Stimulated activated CD4-positive, alpha-beta T cell treated with anti-CD3 and anti-CD28 coated beads, Interleukin-1b, Interleukin-23, amount 100 ng/mL, for 48 hours (primary cell): ENCODE measurements at regions not wholly inside any gene's neighbourhood (a gene's known extent, or its start where the extent isn't known, plus 50 kb on each side); places are given as distances from the start of the nearest gene placed in this dataset.
"Not testable (repeated sequence)": the region's sequence is repeated elsewhere in the genome, so short reads cannot be mapped to it uniquely, and the experiment has no call there.

ENCODE experiments used
- DNase-seq: peaks from one replicate; pipeline ENCODE4 v3.0.0-alpha.2; 2020

DNA sequence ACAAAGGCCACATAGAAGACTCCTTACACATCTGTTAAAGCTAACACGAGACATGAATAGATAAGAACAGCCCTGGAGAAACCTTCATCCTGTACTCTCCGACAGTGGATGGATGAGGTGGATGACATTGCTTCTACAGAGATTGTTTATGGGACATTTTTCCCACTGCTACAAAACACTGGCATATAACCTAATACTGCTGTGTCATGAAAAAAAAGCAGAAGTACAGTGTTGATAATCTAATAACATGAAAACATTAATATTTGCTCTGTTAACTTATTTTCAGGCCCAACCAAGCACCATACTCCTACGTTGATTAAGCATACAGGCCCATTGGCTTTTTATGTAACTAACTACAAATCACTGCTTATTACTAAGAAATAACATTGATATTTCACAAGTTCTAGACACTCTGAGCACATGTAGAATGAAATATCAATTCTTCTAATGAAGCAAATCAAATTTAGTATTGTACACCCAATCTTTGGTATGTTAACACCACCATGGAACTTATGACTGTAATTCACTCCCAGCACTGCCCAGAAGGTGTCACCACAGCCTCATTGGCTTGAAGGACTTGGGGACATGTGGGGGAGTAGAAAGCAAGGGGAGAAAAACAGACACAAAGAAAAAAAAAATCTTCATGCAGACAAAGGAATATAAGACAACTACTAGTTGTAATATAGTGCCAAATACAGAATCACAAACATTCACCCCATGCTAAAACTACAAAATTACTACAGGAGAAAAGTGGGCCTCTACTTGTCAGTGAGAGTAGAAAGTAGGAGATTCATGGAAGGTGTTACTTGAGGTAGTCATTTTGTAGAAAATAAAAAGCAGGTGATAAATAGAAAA lies 330.0 kb upstream of the PMFBP1 start:
- DNase-seq, result peak; percentile 28

DNA sequence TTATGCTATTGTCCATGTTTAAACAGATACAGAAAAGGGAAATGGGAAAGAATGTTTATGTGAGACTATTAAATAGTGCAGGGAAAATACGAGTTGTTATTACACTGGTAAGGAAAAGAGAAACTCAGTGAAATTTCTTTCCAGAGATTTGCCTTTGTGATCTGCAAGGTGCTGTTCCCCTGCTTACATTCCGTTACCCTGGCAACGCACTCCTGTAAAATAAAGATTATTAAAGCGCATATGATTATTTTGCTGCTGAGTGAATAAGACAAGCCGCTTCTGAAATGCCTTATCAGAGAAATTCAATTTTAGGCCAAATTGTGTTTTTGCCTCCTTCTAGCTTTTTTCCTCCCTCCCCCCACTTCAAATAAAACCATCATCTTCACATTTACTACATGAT lies 328.6 kb upstream of the PMFBP1 start:
- no peak for DNase-seq

DNA sequence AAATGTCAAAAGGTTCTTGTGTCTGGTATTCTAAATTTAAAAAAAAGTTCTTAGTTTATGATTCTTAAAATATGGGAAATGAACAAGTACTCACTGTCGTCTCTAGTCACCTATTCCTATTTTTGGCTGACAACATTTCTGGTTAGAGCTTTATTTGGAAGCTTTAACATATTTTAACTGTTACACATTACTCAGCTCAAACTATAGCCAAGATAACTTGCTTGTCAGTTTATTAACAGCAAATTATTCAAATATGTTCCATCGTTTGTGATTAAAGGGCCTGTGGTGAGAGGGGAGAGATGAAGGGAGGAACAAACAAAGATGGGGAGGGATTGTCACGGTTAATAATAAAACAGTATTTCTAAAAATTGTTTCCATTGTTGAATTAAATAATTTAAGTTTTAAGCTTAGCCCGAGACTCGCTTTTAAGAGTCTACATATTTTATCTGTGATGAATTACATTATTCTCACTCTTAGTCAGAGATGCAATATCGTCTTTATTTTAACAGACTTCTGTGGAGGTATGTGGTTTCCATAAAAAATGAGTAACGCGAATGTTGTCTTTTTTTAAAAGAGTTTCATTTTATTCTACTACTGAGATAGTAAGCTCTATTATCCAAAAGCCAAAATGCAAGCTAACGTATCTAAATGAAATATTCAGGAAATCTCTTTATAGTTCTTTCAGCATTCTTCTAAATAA lies 321.9 kb upstream of the PMFBP1 start:
- DNase-seq, result no peak

DNA sequence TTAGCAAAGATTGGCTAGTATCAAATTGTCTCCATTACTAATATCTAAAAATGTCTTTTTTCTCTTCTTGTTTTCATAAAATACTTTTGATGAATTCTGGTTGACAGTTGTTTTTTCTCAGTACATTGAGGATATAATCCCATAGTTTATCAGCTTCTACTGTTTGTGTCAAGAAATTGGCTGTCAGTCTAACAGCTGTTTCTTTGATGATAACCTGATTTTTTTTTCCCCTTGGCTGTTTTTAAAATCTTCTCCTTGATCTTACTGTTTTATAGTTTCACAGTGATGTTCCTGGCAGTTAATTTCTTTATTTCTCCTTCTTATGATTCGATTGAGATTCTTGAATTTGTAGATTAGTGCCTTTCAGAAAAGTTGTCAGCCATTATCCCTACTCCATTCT lies 315.3 kb upstream of the PMFBP1 start:
- DNase-seq, result no peak

DNA sequence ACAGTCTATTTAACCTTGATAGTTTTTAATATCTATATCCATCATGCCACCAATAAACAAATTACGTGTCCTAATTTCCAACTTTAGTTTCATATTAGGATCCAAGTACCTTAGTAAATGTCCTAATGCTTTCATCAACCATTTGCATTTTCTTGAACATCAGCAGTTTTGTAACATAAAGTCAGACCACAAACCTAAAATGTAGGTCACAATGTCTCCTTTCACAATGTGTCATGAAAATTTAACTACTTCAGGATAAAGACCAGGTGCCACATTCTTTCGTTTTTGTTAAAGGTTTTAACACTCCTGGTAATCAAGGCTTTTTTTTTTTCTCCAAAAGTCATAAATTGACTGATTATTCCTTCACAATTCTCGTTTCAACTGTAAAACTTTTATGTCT lies 310.7 kb upstream of the PMFBP1 start:
- no peak for DNase-seq

DNA sequence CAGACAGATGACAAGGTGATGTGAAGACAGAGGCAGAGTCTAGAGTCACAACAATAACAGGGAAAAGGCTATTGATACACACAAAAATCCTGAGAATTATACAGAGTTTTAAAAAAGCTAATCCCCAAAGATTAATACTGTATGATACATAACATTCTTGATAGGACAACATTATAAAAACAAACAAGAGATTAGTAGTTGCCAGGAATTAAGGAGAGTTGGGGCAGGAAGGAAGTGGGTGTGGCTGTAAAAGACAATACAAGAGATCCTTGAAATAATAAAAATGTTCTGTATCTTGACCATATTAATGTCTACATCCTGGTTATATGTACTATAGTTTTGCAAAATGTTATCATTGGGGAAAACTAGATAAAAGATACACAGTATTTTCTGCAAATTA lies 309.5 kb upstream of the PMFBP1 start:
- DNase-seq, result no peak

DNA sequence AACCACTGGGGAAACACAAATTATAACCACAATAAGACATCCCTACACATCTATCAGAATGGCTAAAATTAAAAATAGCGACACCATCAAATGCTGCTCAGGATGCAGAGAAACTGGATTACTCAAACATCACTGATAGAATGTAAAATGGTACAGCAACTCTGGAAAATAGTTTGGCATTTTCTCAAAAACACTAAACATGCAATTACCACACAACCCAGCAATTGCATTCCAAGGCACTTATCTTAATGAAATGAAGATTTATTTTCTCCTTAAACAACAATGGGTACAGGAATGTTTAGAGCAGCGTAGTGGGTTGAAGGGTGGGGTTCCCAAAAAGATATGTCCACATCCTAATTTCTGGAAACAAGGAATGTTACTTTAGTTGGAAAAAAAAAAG lies 309.0 kb upstream of the PMFBP1 start:
- DNase-seq, result no peak

DNA sequence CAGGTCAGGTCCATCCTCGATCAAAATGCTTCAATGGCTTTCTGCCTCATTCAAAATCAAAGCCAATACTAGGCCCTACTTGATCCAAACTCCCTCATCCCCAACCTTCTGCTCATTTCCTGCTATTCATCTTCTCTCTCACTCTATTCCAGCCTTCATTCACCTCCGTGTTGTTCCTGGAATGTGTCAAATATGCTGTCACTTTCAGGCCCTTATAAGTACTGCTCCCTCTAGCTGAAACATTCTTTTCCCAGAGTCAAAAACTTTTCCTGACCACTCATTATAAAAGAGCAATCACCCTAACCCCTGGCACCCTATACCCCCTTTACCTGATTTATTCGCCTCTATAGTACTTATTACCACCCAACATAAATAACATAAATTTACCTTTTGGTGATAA lies 303.7 kb upstream of the PMFBP1 start:
- DNase-seq, result no peak

DNA sequence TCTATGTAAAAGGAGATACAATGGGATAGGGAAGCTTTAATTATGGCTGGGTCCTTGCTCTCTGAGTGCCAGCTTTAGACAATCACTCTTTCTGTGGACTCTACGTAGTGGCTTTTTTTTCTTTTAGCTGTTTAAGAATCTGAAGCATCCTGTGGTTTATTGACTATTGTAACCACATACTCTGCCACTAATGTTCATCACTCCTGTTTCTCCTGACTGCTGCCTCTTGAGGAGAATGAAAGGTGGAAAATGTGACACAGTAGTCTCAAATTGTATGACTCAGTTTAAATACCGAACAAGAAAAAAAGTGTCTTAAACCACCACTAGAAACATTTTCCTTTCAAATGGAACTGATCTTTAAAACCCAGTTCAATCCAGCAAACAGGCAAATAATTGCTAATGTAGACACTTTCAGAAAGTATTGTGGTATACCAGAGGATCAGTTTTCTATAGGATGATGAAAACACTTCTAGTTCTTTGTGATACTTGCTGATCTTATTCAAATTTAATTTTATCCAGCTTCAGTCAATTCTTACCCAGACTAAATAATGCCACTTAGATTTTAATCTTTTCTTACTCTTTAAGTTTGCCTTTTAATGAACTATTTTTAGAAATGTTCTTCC lies 302.7 kb upstream of the PMFBP1 start:
- no peak for DNase-seq

DNA sequence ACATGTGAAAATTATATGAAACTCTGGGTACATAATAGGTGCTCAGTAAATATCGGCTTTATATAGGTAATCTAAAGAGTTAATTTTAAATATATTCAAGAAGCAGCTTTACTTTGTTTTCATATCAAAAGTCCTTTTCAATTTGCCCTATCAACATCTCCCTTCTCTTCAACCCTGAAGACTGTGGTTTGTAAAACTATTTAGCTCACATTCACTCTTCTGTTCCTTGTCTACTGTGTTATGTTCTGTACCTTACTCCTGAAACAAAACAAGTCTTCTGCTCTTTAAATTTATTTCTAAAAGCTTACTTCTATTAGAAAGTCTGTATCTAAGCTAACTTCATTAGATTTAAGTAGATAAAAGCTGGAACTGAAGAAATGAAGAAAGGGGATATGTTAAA lies 301.7 kb upstream of the PMFBP1 start:
- DNase-seq, result no peak

DNA sequence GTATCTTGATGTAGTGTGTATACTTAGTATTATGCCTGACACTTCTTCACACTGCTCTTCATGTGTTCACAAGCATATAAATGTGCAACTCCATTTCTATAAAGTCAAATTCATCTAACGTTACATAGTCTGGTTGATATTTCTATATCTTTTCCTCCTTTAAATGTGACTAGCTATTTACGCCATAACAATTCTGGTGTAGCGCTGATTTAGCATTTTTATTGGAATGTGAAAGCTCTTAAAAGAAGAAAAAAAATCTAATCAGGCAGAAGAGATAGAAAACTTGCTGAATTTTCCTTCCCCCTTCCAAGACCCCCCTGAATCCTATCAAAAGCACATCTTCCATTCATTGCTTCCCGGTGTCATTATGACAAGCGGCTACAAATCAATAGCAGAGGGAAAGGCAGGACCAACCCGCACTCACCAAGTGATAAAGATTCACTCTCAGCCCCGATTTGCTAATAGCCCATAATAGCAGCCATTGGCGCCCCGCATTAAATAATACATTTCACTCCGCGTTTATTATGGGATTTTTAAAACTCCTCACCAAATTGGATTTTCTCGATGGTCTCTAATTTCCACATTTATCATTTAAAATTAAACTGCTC lies 299.5 kb upstream of the PMFBP1 start:
- no peak for DNase-seq

DNA sequence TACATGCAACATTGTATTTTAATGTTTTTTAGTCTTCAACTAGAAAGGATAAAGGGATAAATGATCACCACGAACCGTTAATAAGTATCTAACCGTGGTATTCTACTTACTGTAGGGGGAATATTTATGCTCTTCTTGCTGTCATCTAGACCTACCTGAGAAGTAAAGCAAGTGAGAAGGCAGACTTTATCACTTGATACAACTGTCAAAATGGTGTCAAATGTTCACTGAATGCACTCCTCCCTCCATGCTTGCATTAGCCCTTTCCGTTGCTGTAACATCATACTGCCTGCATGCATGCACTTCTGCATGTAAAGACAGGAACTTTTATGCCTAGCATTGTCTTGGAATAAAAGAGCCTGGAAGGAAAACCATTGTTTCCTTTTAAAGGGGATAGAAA lies 298.6 kb upstream of the PMFBP1 start:
- DNase-seq, result no peak

DNA sequence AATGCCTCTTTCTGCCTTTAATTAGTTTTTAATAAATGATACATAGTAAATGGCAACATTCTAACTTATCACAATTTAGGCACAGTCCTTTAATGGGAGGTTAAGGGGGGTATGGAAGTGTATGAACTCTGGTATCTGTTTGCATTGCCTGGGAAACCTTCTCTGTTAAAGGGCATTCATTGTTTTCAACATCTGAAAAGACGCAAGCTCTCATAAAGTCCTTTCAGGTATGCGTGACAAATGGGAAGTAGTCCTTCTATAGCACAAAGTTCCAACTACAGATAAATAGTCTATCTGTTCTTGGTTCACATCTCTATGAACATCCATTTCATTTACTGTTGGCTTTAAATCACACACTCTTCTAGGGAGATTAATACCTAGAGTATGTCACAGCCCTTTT lies 298.0 kb upstream of the PMFBP1 start:
- DNase-seq, result no peak

DNA sequence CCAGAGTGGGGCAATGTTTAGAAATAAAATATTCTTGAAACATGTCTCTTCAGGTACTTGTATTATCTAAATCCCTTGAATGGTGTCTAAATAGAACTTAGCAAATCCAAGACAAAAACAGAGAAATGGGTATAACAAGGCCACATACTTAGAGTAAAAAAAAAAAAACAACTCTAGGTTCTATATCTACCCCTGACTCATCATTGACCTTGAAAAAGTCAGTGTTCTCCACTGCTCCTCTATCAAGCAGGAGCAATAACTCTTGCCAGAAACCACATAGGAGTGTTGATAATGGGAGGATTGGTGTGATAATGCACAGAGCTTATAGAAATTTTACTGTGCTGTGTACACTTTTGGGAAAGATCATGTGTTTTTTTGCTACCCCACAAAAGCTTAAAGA lies 296.6 kb upstream of the PMFBP1 start:
- DNase-seq, result no peak

DNA sequence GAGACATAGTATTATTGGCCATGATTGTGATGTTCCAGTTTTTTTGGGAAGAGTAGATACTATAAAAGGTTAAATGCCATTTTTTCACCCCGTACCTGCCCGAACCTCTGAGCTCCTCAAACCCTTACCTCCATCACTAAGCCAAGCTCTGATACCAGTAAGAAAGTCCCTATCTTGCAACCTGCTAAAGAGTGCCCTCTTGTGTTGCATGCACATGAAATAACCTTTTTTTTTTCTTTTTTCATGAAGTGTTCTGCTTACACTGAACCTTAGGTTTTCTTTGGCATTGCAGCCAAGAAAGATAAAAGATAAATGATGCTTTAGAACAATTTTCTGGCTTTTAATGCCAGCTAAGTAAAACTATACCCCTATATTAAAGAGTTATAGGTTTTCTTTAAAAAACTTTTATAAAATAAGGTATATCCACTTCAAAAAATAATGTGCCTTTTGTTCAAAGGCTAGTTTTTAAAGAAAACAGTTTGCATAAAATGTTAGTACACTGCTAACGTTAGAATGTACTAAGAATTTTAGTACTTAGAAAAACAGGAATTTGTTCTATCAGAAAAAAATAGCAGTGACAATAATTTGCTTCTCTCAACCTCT lies 295.3 kb upstream of the PMFBP1 start:
- DNase-seq, result no peak

DNA sequence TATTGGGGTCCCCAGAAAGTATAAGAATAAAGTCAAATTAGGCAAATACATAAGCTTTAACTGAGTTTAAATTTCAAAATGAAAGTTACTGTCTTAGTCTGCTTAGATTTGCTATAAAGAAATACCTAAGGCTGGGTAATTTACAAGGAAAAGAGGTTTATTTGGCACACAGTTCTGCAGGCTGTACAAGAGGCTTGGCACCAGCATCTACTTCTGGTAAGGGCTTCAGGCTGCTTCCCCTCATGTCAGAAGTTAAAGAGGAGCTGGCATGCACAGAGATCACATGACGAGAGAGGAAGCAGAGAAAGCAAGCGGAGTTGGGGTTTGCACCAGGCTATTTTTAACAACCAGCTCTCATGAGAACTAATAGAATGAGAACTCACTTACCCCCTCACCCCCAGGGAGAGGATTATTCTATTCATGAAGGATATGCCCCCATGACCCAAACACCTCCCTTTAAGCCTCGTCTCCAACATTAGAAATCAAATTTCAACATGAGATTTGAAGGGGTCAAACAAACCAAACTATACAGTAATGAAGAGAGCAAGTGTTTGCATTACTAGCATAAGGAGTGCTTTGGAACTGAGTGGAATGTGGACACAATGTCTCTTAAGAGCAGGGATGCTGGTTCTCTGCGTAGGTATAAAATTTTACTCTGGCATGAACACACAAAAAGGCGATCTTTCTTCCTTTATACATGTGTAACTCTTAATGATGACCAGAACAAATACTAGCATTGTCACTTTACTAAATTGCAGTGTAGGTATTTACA lies 292.8 kb upstream of the PMFBP1 start:
- DNase-seq, result no peak

DNA sequence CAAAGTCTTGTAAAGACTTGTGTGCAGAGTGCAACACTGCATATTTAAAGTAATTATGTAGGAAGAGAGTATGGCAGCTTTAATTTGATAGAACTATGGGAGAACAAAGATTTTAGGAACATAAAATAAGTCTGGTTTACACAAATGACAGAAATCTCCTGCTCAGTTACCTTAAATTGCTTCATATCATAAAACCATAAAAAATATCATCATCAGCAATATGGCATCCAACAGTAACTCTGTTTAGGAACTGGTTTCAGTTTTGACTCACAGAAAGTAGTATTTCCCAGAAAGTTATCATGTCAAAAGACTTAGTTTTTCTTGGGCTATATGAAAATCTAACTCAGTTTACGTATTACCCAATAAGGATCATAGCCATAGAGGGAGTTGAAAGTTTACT lies 292.1 kb upstream of the PMFBP1 start:
- no peak for DNase-seq

DNA sequence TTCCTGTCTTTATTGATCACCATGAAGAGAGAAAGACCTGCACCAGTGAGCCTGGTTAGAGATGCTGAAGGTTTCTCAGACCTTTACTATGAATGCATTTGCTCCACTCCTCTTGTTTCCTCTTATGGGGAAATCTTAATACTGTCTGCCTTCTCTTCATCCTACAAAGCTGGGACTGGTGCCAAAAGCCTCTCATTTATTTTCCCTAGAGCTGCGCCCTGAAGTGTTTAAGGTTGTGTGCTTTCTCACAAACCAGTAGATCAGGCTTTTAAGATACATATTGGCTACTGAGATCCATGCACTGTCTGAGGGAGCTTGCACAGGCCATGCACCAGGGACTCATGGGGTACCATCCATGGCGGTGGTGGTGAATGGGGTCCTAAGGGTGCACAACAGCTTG lies 286.1 kb upstream of the PMFBP1 start:
- DNase-seq, result no peak

DNA sequence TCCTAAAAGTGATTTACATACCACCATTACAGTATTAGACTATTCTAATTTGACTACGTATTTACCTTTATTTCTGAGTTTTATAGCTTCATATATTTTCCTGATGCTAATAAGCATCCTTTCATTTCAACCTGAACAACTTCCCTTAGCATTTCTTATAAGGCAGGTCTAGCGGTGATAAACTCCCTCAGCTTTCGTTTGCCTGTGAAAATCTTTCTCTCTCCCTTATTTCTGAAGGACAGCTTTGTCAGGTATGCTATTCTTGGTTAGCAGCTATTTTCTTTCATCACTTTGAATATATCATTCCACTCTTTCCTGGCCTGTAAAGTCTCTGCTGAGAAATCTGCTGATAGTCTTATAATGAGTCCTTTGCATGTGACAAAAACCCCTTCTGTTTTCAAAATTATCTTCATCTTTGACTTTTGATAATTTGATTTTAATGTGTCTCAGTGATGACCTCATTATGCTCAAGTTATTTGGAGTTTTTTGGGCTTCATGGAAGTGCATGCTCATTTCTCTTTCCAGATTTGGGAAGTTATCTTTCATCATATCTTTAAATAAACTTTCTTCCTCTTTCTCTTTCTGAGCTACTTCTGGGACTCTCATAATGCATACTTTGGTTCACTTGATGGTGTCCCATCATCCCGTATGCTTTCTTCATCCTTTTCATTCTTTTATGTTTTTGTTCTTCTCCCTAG lies 285.4 kb upstream of the PMFBP1 start:
- no peak for DNase-seq

DNA sequence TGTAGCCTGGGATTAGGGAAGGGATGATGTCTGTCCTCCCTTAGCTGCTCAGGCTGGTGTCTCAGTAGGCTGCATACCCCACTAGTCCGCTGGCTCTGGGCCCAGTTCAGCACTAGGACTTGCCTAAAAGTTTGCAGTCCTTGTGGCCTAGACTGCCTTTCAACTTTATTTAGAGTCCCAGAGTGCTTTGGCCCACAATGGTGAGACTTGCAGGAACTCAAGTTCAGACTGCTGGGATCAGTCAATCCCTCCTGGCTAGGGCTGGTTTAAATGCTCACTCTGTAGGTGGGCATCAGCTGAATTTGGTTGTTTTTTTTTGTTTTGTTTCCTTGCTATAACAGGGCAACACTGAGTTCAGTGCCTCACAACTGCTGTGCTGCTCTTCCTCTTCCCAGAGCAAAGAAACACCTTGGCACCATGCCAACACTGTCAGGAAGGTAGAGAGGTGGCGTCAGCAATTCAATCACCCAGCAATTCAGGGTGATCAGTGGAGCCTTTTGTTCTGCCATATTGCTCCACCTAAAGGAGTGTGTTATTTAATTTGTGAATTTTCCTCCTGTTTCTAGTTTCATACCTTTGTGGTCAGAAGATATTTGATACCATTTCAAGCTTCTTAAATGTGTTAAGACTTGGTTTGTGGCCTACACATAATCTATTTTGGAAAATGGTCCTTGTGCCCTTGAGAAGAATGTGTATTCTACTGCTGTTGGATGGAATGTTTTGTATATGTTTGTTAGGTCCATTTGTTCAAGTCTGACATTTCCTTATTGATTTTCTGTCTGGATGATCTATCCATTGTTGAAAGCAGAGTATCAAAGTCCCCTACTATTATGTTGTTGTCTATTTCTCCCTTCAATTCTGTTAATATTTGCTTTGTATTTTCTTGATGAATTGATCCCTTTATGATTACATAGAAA lies 284.0 kb upstream of the PMFBP1 start:
- DNase-seq, result no peak

DNA sequence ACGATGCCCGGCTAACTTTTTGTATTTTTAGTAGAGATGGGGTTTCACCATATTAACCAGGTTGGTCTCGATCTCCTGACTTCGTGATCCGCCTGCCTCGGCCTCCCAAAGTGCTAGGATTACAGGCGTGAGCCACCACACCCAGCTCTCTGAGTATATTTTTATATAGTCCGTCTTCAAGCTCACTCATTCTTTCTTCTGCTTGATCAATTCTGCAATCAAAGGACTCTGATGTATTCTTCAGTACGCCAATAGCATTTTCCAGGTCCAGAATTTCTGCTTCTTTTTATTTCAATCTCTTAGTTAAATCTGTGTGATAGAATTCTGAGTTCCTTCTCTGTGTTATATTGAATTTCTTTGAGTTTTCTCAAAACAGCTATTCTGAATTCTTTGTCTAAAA lies 281.9 kb upstream of the PMFBP1 start:
- DNase-seq, result not testable (repeated sequence)
